Inflammatory macrophage treated with lipopolysaccharide for 4 hours (primary cell): ENCODE measurements at regions not wholly inside any gene's neighbourhood (a gene's known extent, or its start where the extent isn't known, plus 50 kb on each side); places are given as distances from the start of the nearest gene placed in this dataset.
"Not testable (repeated sequence)": the region's sequence is repeated elsewhere in the genome, so short reads cannot be mapped to it uniquely, and the experiment has no call there.

ENCODE experiments used
- DNase-seq: peaks from one replicate; pipeline ENCODE4 v3.0.0-alpha.2; 2020

GRCh38 chr1:56257726-56258125 lies 321.6 kb downstream of the PLPP3 start:
- DNase-seq = no peak

- DNase-seq = no peak
Observed at GRCh38 chr1:56256153-56257000, 323.0 kb downstream of the PLPP3 start.

- DNase-seq = peak; percentile 80
Observed at GRCh38 chr1:56255516-56256152, 323.7 kb downstream of the PLPP3 start.

- no peak for DNase-seq
Observed at GRCh38 chr1:56254130-56254529, 325.2 kb downstream of the PLPP3 start.

- DNase-seq = no peak
Observed at GRCh38 chr1:56250809-56251208, 328.6 kb downstream of the PLPP3 start.

GRCh38 chr1:56249234-56249633 lies 330.1 kb downstream of the PLPP3 start:
- DNase-seq = peak; percentile 94

- no peak for DNase-seq
Observed at GRCh38 chr1:56248138-56248537, 331.2 kb downstream of the PLPP3 start.

- not testable (repeated sequence) for DNase-seq
Observed at GRCh38 chr1:56246726-56247125, 332.6 kb downstream of the PLPP3 start.

GRCh38 chr1:56240400-56240799 lies 339.0 kb downstream of the PLPP3 start:
- no peak for DNase-seq

- DNase-seq = no peak
Observed at GRCh38 chr1:56237491-56238064, 341.8 kb downstream of the PLPP3 start.

GRCh38 chr1:56236688-56237087 lies 342.7 kb downstream of the PLPP3 start:
- no peak for DNase-seq

GRCh38 chr1:56235909-56236510 lies 343.4 kb downstream of the PLPP3 start:
- no peak for DNase-seq

GRCh38 chr1:56229186-56229585 lies 350.2 kb downstream of the PLPP3 start:
- no peak for DNase-seq

GRCh38 chr1:56227886-56228285 lies 351.5 kb downstream of the PLPP3 start:
- DNase-seq = no peak

GRCh38 chr1:56227401-56227800 lies 352.0 kb downstream of the PLPP3 start:
- DNase-seq = peak; percentile 75

GRCh38 chr1:56225964-56226815 lies 353.2 kb downstream of the PLPP3 start:
- peak; percentile 90 for DNase-seq

GRCh38 chr1:56223968-56224367 lies 355.4 kb downstream of the PLPP3 start:
- DNase-seq = no peak

- peak; percentile 95 for DNase-seq
Observed at GRCh38 chr1:56222914-56223540, 356.3 kb downstream of the PLPP3 start.

- DNase-seq = no peak
Observed at GRCh38 chr1:56220021-56220420, 359.3 kb downstream of the PLPP3 start.

- DNase-seq = peak; percentile 42
Observed at GRCh38 chr1:56218023-56218422, 361.3 kb downstream of the PLPP3 start.

- peak; percentile 94 for DNase-seq
Observed at GRCh38 chr1:56216218-56216617, 363.1 kb downstream of the PLPP3 start.

- DNase-seq = no peak
Observed at GRCh38 chr1:56215771-56216170, 363.6 kb downstream of the PLPP3 start.
